D721Med (cell line): ENCODE measurements at regions not wholly inside any gene's neighbourhood (a gene's known extent, or its start where the extent isn't known, plus 50 kb on each side); places are given as distances from the start of the nearest gene placed in this dataset.
"Not testable (repeated sequence)": the region's sequence is repeated elsewhere in the genome, so short reads cannot be mapped to it uniquely, and the experiment has no call there.

ENCODE experiments used
- DNase-seq: peaks from one replicate; pipeline ENCODE4 v3.0.0; 2011; ENCODE audit warnings: low spot score; ENCODE audit not compliant: insufficient read length
- FAIRE-seq: peaks from 2 replicates; lab custom pipeline; 2011; peaks lifted over from hg19 to GRCh38; lab: Jason Lieb, UNC
- TF ChIP-seq, protein P1 (sequence below): IDR thresholded peaks from 2 replicates; pipeline ENCODE4 v1.5.1; 2012; ENCODE audit warnings: mild to moderate bottlenecking, control low read depth; ENCODE audit not compliant: insufficient read depth; ENCODE audit errors: missing control alignments

GRCh38 chr16:23013484-23013883, 135.8 kb downstream of the USP31 start:
- DNase-seq, result no peak
- TF ChIP-seq, protein P1, sequence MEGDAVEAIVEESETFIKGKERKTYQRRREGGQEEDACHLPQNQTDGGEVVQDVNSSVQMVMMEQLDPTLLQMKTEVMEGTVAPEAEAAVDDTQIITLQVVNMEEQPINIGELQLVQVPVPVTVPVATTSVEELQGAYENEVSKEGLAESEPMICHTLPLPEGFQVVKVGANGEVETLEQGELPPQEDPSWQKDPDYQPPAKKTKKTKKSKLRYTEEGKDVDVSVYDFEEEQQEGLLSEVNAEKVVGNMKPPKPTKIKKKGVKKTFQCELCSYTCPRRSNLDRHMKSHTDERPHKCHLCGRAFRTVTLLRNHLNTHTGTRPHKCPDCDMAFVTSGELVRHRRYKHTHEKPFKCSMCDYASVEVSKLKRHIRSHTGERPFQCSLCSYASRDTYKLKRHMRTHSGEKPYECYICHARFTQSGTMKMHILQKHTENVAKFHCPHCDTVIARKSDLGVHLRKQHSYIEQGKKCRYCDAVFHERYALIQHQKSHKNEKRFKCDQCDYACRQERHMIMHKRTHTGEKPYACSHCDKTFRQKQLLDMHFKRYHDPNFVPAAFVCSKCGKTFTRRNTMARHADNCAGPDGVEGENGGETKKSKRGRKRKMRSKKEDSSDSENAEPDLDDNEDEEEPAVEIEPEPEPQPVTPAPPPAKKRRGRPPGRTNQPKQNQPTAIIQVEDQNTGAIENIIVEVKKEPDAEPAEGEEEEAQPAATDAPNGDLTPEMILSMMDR, result peak; percentile 25
- FAIRE-seq, result no peak

- TF ChIP-seq, protein P1, result no peak
These were observed 140.2 kb downstream of the USP31 start for GRCh38 chr16:23009075-23009474.

GRCh38 chr16:23008041-23008440, 141.2 kb downstream of the USP31 start:
- DNase-seq (no peak), FAIRE-seq (no peak)
- TF ChIP-seq, protein P1, result no peak

More at GRCh38 chr16:23009075-23009474, 140.2 kb downstream of the USP31 start:
- DNase-seq, result no peak
- no peak for FAIRE-seq

DNA sequence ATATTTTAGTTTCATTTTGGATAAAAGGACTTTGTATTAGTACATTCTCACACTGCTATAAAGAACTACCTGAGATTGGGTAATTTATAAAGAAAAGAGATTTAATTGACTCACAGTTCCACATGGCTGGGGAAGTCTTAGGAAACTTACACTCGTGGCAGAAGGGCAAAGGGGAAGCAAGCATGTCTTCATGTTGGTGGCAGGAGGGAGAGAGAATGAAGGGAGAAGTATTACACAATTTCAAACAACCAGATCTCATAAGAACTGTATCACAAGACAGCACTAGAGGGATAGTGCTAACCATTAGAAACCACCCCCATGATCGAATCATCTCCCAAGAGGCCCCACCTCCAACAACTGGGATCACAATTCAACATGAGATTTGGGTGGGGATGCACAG, 142.9 kb downstream of the USP31 start:
- no peak for FAIRE-seq
- DNase-seq, result no peak
- TF ChIP-seq, protein P1, result no peak

DNA sequence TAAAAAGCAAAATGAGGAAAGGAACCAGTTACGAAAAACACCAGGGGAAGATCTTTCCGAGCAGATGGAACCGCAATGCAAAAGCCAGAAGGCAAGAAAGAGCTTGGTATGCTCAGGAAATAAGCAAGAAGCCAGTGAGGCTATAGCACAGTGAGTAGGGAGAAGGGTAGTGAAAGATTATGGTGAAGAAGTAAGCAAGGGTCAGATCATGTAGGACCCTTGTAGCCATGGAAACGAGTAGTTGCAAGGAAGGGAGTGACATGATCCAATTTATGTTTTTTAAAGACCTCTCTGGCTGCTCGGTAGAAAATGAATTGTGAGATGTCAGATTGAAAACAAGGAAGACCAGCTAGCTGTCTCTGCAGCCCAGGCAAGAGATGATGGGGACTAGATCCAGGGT, 143.3 kb downstream of the USP31 start:
- FAIRE-seq (no peak), DNase-seq (no peak)
- TF ChIP-seq, protein P1, result no peak

DNA sequence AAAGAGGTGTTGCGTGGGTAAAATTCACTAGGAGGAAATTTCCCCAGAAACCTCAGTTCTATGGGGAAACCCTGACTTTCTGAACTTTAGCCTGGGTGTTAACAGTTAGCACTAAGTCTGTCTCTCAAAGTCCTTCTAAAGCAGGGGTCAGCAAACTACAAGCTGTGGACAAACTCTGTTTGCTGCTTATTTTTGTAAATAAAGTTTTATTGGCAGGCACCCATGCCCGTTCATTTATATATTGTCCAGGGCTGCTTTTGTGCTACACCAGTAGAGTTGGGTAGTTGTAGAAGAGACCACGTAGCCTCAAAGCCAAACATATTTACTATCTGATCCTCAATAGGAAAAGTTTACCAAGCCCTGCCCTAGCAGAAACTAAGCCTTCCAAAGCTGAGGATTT, 159.7 kb downstream of the USP31 start:
- TF ChIP-seq, protein P1, result no peak
- DNase-seq (no peak), FAIRE-seq (no peak)

DNA sequence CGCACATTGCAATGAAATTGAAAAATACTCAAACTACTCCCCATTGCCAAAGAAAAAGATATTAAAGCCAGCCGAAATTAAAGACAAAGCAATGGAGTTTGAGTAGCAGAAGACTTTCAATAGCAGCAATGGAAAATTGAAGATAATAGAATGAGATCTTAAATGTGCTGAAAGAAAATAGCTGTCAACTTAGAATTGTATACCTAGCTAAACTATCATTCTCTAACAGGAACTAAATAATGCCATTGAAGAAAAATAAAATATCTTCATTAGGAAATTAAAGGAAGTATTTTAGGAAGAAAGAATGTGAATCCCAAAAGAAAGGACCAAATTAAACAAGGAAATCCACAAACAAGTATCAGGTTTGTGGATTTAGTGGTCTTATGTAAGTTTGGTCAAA, 165.6 kb downstream of the USP31 start:
- TF ChIP-seq, protein P1, result no peak
- FAIRE-seq, result no peak

GRCh38 chr16:22980514-22980913, 166.6 kb downstream of the HS3ST2 start:
- DNase-seq, result not testable (repeated sequence)

More for the DNA sequence above, 165.6 kb downstream of the USP31 start:
- DNase-seq, result no peak

More at GRCh38 chr16:22980514-22980913, 166.6 kb downstream of the HS3ST2 start:
- not testable (repeated sequence) for FAIRE-seq
